ENCODE measurements at regions not wholly inside any gene's neighbourhood (a gene's known extent, or its start where the extent isn't known, plus 50 kb on each side); places are given as distances from the start of the nearest gene placed in this dataset.

GRCh38 chr2:52810460-52810859 is 957.1 kb upstream of the CHAC2 start:
- no peak for DNase-seq

DNA sequence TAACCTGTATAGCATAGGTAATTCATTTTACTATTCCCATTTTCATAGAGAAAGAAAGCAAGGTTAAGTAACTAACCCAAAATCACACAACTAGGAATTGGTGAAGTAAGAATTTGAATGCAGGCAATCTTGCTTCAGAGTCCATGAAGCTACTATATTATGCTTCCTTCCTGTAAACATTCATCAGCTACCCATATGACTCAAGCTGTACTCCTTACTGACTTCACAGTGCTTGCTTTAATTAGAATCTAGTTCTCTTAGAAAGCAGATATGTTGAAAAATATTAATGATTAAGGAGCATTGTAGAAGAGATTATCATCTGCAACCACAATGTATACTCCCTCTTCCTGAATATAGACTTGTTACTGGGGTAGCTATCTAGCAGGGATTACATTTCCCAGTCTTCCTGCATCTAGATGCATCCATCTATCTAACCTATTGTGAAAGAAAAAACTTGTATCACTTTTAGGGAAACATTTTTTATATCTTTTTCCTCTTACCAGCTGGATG is 961.6 kb upstream of the CHAC2 start:
- DNase-seq: no peak

DNA sequence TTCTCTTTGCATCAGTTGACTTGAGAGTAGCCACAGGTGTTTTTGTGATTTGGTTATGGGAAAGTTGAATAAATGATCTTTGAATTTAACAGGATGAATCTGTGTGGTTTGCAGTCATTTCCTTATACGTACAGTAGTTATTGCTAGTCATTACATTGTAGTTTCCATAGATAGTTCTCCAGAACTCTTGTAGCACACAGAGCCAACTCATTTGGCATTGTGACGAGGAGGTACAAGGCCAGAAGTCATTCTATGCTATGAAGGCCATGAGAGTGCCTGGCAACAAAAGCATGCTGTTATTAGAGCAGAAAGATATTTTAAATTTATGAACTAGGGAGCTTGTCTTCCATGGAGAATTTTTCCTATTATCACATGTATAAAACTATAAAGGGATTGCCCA is 973.0 kb upstream of the CHAC2 start:
- DNase-seq: no peak

DNA sequence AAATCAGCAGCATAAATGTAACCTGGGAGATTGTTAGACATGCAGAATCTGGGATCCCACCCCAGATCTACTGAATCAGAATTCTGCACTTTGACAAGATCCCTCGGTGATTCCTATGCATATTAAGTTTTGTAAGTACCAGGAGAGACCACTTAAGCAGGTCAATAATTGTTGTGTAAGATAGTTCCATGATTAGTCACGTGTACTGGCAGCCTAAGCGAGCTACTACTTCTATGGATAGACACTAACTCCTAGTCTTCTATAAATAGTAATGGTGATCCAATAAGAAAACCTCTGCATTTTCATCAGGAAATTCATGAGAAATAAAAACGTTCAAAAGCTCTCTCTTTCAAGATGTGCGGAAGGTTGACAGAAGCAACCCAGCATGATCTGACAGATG is 988.2 kb upstream of the CHAC2 start:
- DNase-seq: no peak

DNA sequence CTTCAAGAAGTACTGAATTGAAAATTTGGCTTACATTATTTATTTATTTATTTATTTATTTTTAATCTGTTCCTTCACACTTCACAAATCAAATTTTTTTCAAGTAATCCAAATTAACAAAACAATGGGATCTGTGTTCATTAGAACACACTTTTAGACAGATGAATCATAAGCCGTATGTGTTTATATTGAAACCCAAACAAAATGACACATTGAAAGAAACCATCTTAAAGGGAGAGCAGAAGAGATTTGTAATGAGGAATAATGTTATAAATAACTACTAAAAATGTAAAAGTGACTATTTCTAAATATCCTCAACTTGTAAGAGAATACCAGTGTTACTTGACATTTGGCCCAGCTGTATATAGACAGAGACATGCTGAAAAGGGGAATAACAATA is 991.0 kb upstream of the CHAC2 start:
- no peak for DNase-seq

DNA sequence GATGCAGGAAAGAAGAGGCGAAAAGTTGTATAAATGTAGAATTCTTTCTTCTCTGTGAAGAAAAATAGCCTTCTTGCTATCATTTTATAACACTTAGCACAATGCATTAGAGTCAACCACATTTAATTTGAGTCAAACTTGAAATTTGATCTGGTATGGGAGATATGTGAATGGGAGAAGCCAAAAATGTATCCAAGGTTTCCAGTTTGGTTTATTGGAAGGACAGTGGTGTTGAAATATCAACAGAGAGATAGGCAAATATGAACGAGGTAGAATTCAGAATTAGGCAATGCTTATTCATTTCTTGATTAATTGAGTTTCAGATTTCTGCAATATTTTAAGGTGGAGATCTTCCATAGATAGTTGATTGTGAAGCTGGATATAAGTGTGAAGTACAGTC is 991.9 kb upstream of the CHAC2 start:
- DNase-seq: no peak

DNA sequence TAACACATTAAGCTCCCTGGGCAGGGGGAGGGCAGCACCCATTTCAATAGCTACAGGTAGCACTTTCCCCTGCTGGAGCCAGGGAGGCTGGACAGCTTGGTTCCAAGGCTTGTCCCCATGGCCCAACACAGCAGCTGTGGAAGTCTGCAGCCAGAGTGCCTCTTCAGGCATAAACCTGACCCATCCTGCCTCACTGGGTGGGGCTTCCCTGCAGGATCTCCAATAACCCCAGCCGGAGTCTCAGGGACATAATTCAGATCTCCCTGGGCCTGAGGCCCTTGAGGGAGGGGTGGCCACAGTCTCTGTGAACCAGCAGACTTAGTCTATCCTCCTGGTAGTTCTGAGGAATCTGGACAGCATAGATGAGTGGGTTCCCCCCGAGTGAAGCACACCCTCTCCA is 1001.9 kb upstream of the CHAC2 start:
- no peak for DNase-seq

DNA sequence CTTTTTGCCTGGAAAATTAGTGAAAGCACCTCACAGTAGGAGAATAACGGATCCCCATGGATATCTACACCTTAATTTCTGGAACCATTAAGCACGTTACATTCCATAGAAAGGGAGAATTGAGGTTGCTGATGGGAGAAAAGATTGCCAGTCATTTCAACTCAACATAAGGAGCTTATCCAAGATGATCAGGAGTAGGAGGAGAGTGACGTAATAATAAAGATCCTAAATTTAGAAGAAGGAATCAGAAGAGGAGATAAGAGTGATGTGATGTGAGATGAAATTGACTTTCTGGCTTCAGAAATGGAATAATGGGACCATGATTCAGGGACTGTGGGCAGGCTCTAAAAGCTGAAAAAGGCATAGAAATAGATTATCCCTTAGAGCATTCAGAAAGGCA is 1017.8 kb upstream of the CHAC2 start:
- no peak for DNase-seq

DNA sequence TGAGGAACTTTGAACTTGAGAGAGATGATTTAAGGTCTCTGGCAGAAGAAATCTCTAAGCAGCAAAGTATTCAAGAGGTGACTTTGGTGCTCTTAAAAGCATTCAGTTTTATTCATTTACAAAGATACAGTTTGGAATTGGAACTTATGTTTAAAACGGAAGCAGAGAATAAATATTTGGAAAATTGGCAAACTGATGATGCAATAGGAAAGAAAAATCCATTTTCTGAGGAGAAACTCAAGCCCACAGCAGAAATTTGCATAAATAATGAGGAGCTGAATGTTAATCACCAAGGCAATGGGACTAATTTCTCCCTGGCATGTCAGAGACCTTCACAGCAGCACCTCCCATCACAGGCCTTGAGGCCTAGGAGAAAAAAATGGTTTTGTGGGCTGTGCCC is 1022.5 kb upstream of the CHAC2 start:
- DNase-seq: no peak

GRCh38 chr2:52732849-52733395 is 1034.7 kb upstream of the CHAC2 start:
- DNase-seq: no peak

DNA sequence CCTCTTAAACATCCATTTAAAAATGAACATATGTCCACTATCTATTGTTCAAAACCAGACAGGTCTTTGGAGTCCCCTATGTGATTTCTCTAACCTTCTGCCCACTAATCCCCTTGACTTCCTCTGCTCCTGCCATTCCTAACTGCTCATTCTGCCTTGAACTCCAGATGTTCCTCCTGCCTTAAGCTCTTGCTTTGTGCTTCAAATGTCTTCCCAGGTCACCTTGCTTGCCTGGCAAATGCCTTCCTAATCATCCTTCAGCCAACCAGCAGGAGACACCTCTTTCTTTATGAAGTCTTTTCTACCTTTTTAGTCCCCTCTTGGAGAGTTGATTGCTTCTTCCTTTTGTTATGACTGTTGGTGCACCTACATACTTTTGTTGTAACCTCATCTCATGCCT is 1043.0 kb upstream of the CHAC2 start:
- DNase-seq: no peak

- no peak for DNase-seq
Observed at GRCh38 chr2:52717836-52718235, 1049.8 kb upstream of the CHAC2 start.

- peak; percentile 88 for DNase-seq
Observed at GRCh38 chr2:52710810-52711618, 1056.6 kb upstream of the CHAC2 start.

GRCh38 chr2:52704251-52704650 is 1063.4 kb upstream of the CHAC2 start:
- DNase-seq: no peak

DNA sequence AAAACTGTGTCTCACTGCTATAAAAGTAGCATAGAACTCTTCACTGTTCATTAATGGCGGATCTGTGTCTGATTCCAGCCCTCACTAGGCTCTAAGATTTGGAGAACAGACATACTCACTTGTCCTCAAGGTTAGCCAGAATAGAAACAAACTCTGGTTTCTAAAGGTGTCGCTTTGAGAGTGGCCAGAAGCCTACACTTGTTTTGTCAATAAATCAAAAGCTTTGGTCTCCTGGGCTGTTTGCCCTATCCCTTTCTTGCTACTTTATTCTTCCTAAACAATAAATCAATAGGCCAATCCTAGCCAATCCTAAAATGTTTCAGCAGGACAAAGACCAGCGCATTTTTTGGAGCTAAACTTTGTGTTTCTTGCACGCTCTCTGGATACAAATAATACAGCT is 1064.6 kb upstream of the CHAC2 start:
- DNase-seq: no peak

- no peak for DNase-seq
Observed at GRCh38 chr2:52698408-52698807, 1069.2 kb upstream of the CHAC2 start.

DNA sequence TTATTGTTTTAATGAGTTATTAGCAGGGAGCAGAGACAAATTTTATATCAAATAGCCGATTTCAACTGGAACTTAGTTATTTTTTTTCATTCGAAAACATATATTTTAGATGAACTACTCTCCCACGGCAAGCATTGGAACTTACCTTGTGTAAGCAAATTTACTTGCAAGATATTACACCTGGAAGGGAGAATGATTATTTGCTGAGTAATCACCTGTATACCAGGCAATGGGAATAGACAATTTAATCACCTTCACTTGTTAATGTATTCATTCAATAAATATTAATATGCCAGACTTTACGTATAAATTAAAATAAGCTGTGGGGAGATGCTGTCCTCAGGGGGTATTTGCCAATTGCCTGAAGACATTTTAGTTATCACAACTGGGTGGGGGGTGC is 1069.9 kb upstream of the CHAC2 start:
- DNase-seq: no peak

DNA sequence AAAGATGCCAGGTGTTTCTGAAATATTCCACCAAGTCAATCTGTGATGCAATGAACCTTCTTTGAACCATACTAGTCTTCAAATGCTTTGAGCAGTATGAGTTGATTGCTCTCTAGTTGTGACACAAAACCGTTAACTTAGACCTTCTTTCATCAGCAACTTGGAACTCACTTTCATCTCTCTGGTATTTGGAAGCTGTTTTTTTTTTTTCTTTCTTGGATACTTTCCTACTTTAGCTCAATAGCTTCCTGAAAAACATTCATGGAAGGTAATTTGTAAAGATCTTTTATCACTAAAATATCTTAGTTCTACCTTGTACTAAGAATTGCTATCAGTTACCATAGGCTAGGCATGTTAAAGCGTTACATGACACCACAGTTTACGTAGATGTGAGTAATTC is 1071.9 kb upstream of the CHAC2 start:
- no peak for DNase-seq

GRCh38 chr2:52686935-52687334 is 1080.7 kb upstream of the CHAC2 start:
- DNase-seq: no peak

DNA sequence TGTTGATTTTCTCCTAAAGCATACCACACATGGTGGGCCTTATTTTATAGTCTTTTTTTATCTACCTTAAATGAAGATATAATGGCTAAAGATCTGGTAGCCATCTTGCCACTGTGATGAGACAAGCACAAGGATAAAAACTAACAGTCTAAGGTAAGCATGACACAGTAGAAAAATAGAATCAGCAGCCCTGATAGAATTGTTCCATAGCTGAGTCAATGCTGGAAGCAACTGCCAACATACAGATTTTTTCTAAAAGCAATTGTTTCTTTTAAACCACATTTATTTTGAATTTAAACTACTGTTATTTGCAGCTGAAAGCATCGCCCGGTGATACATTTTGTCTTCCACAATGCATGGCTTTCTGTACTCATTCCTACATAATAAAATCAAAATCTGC is 1091.5 kb upstream of the CHAC2 start:
- DNase-seq: no peak

DNA sequence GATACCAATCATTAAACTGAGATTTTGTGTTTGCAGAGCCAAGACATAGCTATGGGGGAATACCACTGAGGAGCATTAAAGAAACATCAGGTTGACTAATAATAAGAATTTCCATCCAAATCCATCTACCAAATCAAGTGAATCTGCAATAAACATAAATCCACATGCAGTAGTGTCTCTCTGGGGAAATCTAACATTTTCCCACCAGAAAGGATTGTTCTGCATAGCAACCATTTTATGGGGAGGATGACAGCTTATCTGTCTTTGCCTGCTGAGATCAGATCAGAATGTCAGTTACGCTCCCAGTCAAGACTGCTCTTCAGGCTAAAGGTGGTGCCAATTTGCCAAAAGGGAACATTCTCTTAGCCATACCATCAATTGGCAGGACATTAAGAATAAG is 1098.9 kb upstream of the CHAC2 start:
- DNase-seq: no peak

- no peak for DNase-seq
Observed at GRCh38 chr2:52659546-52659945, 1108.1 kb upstream of the CHAC2 start.

- no peak for DNase-seq
Observed at GRCh38 chr2:52658598-52658997, 1109.0 kb upstream of the CHAC2 start.

DNA sequence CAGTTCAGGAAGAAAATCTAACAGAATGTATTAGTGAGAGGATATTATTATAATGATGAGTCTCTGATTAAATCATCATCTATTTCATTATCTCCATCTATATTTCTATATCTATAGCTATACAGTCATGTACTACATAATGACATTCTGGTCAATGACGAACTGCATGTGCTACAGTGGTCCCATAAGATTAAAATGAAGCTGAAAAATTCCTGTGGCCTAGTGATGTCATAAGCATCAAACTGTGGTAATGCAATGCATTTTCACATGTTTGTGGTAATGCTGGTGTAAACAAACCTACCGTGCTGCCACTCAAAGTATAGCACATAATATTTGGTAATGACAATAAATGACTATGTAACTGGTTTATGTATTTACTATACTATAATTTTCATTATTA is 1127.9 kb upstream of the CHAC2 start:
- no peak for DNase-seq

DNA sequence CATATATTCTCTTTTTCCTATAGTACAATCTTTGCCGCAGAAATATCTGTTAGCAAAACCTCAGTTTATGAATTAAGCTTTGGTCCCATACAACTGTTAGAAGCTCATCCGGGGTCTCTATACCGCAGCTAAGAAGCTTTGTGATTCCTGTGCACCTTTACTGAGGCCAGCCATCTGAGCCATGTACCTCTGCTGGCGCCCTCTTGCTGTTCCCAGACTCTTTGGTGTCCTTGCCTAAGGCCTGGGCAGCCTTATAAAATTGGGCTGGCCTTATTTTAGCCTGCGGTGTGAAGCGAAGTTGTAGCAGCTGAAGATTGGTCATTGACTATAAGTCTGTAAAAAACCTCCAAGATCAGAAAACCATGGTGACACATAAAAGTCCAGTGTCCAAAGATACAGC is 1135.1 kb upstream of the CHAC2 start:
- DNase-seq: no peak

All from NCI-H1694 treated with DMSO at 0.1 percent for 48 hours (cell line).